ENCODE measurements at regions not wholly inside any gene's neighbourhood (a gene's known extent, or its start where the extent isn't known, plus 50 kb on each side); places are given as distances from the start of the nearest gene placed in this dataset.

DNA sequence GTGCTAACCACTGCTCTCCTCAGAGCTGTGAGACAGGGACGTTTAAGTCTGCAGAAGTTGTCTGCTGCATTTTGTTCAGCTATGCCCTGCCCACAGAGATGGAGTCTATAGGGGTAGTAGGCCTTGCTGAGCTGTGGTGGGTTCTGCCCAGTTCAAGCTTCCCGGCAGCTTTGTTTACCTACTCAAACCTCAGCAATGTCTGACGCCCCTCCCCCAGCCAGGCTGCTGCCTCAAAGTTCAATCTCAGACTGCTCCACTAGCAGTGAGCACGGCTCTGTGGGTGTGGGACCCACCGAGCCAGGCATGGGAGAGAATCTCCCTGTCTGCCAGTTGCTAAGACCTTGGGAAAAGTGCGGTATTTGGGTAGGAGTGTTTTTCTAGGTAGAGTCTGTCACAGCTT is 387.8 kb upstream of the SLC39A10 start:
- DNase-seq (ENCODE audit: low spot score), result peak; percentile 5
- ChIA-PET POLR2A (no interaction called here), CTCF (ENCODE audit: low intra/inter-chr PET ratio, low total read pairs) (no interaction called here)
- no peak overlapping the region for H3K9ac ChIP-seq (ENCODE audit: insufficient read depth, low read depth, low read length)
- TF ChIP-seq, protein P1, sequence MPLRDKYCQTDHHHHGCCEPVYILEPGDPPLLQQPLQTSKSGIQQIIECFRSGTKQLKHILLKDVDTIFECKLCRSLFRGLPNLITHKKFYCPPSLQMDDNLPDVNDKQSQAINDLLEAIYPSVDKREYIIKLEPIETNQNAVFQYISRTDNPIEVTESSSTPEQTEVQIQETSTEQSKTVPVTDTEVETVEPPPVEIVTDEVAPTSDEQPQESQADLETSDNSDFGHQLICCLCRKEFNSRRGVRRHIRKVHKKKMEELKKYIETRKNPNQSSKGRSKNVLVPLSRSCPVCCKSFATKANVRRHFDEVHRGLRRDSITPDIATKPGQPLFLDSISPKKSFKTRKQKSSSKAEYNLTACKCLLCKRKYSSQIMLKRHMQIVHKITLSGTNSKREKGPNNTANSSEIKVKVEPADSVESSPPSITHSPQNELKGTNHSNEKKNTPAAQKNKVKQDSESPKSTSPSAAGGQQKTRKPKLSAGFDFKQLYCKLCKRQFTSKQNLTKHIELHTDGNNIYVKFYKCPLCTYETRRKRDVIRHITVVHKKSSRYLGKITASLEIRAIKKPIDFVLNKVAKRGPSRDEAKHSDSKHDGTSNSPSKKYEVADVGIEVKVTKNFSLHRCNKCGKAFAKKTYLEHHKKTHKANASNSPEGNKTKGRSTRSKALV (CRISPR knock-in tag; IDR thresholded peaks at IDR 0.05), result no peak
- no peak for TF ChIP-seq ZNF563 (CRISPR knock-in tag; IDR thresholded peaks at IDR 0.05)
- TF ChIP-seq, protein P2, sequence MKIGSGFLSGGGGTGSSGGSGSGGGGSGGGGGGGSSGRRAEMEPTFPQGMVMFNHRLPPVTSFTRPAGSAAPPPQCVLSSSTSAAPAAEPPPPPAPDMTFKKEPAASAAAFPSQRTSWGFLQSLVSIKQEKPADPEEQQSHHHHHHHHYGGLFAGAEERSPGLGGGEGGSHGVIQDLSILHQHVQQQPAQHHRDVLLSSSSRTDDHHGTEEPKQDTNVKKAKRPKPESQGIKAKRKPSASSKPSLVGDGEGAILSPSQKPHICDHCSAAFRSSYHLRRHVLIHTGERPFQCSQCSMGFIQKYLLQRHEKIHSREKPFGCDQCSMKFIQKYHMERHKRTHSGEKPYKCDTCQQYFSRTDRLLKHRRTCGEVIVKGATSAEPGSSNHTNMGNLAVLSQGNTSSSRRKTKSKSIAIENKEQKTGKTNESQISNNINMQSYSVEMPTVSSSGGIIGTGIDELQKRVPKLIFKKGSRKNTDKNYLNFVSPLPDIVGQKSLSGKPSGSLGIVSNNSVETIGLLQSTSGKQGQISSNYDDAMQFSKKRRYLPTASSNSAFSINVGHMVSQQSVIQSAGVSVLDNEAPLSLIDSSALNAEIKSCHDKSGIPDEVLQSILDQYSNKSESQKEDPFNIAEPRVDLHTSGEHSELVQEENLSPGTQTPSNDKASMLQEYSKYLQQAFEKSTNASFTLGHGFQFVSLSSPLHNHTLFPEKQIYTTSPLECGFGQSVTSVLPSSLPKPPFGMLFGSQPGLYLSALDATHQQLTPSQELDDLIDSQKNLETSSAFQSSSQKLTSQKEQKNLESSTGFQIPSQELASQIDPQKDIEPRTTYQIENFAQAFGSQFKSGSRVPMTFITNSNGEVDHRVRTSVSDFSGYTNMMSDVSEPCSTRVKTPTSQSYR (CRISPR knock-in tag; IDR thresholded peaks at IDR 0.05; ENCODE audit: borderline replicate concordance), result peak; percentile 67; the same call in 1 of the 2 replicates
- no peaks in the 10 kb centered on the region; the same call in 1 of the 2 replicates for H3K9me3 ChIP-seq (ENCODE audit: low read length)
- H3K36me3 ChIP-seq (replicated peaks in 1 of 2; ENCODE audit: control insufficient read depth in 1 of 2, insufficient read depth in 2 of 2, low read length in 2 of 2), result no peaks in the 10 kb centered on the region
- no peaks in the 10 kb centered on the region for H3K79me2 ChIP-seq (ENCODE audit: insufficient read depth, low read length)
- H3K27ac ChIP-seq (ENCODE audit: extremely low read length, insufficient read depth, low read length), result no peak overlapping the region
- H3K4me1 ChIP-seq (ENCODE audit: insufficient read depth, low read length), result no peaks in the 10 kb centered on the region
- WGBS (ENCODE audit: low lambda C conversion rate), result 2% methylated on average over 6 of the region's 6 CpGs
- BruUV-seq (replicated peaks), result no TSS peak
- no peak overlapping the region; the same call in 1 of the 2 replicates for H3K4me2 ChIP-seq (ENCODE audit: low read depth, low read length)
- in situ Hi-C loops (cut with HindIII; ENCODE audit: extremely low pct_ligation_motif_present, low pct_unique_long_range_greater_than_20kb), result no loop called here
- no peak overlapping the region; a peak in 1 of 6 replicates for H3K4me3 ChIP-seq (replicated peaks in 1 of 3; ENCODE audit: insufficient read depth in 1 of 3, low read depth in 2 of 3, low read length in 3 of 3)
- intact Hi-C loops (cut with micrococcal nuclease; ENCODE audit: unreplicated experiment), result no loop called here
- H4K20me1 ChIP-seq (ENCODE audit: insufficient read depth, low read length), result no peaks in the 10 kb centered on the region
- H2AFZ ChIP-seq (ENCODE audit: low read length), result no peak overlapping the region
- peak; percentile 32; the same call in 2 of the 3 replicates for ATAC-seq
- H3K27me3 ChIP-seq (ENCODE audit: control insufficient read depth in 1 of 2, insufficient read depth in 2 of 2, low read length in 2 of 2), result no peaks in the 10 kb centered on the region
- no peak for FAIRE-seq

DNA sequence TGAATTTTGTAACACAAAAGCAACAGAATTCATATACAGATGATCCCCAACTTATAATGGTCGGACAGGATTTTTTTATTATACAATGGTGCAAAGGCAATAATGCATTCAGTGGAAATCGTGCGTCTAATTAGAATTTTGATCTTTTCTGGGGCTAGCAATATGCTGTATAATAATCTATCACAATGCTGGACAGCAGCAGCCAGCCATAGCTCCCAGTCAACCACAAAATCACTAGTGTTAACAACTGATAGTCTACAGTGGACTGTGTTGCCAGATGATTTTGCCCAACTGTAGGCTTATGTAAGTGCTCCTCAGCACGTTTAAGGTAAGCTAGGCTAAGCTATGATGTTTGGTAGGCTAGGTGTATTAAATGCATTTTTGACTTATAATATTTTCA is 399.0 kb upstream of the SLC39A10 start:
- H3K4me3 ChIP-seq (replicated peaks in 1 of 3; ENCODE audit: insufficient read depth in 1 of 3, low read depth in 2 of 3, low read length in 3 of 3), result no peak overlapping the region
- ATAC-seq (no peak), DNase-seq (ENCODE audit: low spot score) (no peak), FAIRE-seq (no peak)
- no peaks in the 10 kb centered on the region for H3K36me3 ChIP-seq (replicated peaks in 1 of 2; ENCODE audit: control insufficient read depth in 1 of 2, insufficient read depth in 2 of 2, low read length in 2 of 2)
- H4K20me1 ChIP-seq (ENCODE audit: insufficient read depth, low read length), result no peaks in the 10 kb centered on the region
- H3K27ac ChIP-seq (ENCODE audit: extremely low read length, insufficient read depth, low read length), result no peak overlapping the region
- no peak overlapping the region for H3K4me2 ChIP-seq (ENCODE audit: low read depth, low read length)
- no peak overlapping the region for H2AFZ ChIP-seq (ENCODE audit: low read length)
- under 1% methylated on average over 4 of the region's 4 CpGs for WGBS (ENCODE audit: low lambda C conversion rate)
- H3K4me1 ChIP-seq (ENCODE audit: insufficient read depth, low read length), result no peaks in the 10 kb centered on the region
- no TSS peak for BruUV-seq (replicated peaks)
- peaks cover 18% of the 10 kb centered on the region for H3K9me3 ChIP-seq (ENCODE audit: low read length)
- H3K79me2 ChIP-seq (ENCODE audit: insufficient read depth, low read length), result no peaks in the 10 kb centered on the region
- POLR2A ChIA-PET, result no interaction called here
- H3K9ac ChIP-seq (ENCODE audit: insufficient read depth, low read depth, low read length), result no peak overlapping the region
- intact Hi-C loops (cut with micrococcal nuclease; ENCODE audit: unreplicated experiment), result no loop called here
- no peaks in the 10 kb centered on the region for H3K27me3 ChIP-seq (ENCODE audit: control insufficient read depth in 1 of 2, insufficient read depth in 2 of 2, low read length in 2 of 2)
- in situ Hi-C loops (cut with HindIII; ENCODE audit: extremely low pct_ligation_motif_present, low pct_unique_long_range_greater_than_20kb), result no loop called here
- CTCF ChIA-PET (ENCODE audit: low intra/inter-chr PET ratio, low total read pairs), result no interaction called here
- TF ChIP-seq NFYC (CRISPR knock-in tag; IDR thresholded peaks at IDR 0.05), result no peak
- TF ChIP-seq FOXA3 (CRISPR knock-in tag; IDR thresholded peaks at IDR 0.05), result no peak
- TF ChIP-seq ATF6 (CRISPR knock-in tag; conservative IDR thresholded peaks at IDR 0.05), result no peak
- no peak for TF ChIP-seq ZNF557 (CRISPR knock-in tag; IDR thresholded peaks at IDR 0.05)
- no peak for TF ChIP-seq YY1 (IDR thresholded peaks at IDR 0.05; ENCODE audit: insufficient read depth, insufficient replicate concordance, low read depth, low read length)
- TF ChIP-seq ZNF224 (CRISPR knock-in tag; IDR thresholded peaks at IDR 0.05), result no peak
- no peak for TF ChIP-seq BORCS8-MEF2B (CRISPR knock-in tag; IDR thresholded peaks at IDR 0.05)
- TF ChIP-seq CEBPG (CRISPR knock-in tag; IDR thresholded peaks at IDR 0.05), result no peak
- TF ChIP-seq, protein P3, sequence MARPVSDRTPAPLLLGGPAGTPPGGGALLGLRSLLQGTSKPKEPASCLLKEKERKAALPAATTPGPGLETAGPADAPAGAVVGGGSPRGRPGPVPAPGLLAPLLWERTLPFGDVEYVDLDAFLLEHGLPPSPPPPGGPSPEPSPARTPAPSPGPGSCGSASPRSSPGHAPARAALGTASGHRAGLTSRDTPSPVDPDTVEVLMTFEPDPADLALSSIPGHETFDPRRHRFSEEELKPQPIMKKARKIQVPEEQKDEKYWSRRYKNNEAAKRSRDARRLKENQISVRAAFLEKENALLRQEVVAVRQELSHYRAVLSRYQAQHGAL (CRISPR knock-in tag; IDR thresholded peaks at IDR 0.05; ENCODE audit: not compliant biosample characterization), result no peak
